ENCODE measurements at regions not wholly inside any gene's neighbourhood (a gene's known extent, or its start where the extent isn't known, plus 50 kb on each side); places are given as distances from the start of the nearest gene placed in this dataset.

- Mint-ChIP-seq H3K27ac (no peak overlapping the region), H3K4me3 (no peak overlapping the region), H3K4me1 (ENCODE audit: low read depth) (no peaks in the 10 kb centered on the region), H3K9me3 (ENCODE audit: insufficient read depth) (no peaks in the 10 kb centered on the region), H3K27me3 (ENCODE audit: low read depth) (no peaks in the 10 kb centered on the region), H3K36me3 (ENCODE audit: low read depth) (no peaks in the 10 kb centered on the region)
- ChIA-PET CTCF (no interaction called here), POLR2A (no interaction called here)
- DNase-seq (no peak), ATAC-seq (no peak)
Measured at GRCh38 chr6:114735025-114735735, 392.4 kb upstream of the HS3ST5 start.

- Mint-ChIP-seq H3K27ac (no peak overlapping the region), H3K4me1 (ENCODE audit: low read depth) (no peaks in the 10 kb centered on the region), H3K9me3 (ENCODE audit: insufficient read depth) (no peaks in the 10 kb centered on the region), H3K27me3 (ENCODE audit: low read depth) (no peaks in the 10 kb centered on the region), H3K4me3 (no peak overlapping the region), H3K36me3 (ENCODE audit: low read depth) (no peaks in the 10 kb centered on the region)
- ChIA-PET CTCF (no interaction called here), POLR2A (no interaction called here)
- ATAC-seq = no peak
- DNase-seq = no peak
Measured at GRCh38 chr6:114733596-114733995, 390.8 kb upstream of the HS3ST5 start.

GRCh38 chr6:114718716-114719270 lies 376.0 kb upstream of the HS3ST5 start:
- CTCF ChIA-PET = no interaction called here
- Mint-ChIP-seq H3K27ac (no peak overlapping the region), H3K9me3 (ENCODE audit: insufficient read depth) (peaks cover 3% of the 10 kb centered on the region), H3K36me3 (ENCODE audit: low read depth) (no peaks in the 10 kb centered on the region), H3K4me1 (ENCODE audit: low read depth) (no peaks in the 10 kb centered on the region), H3K4me3 (no peak overlapping the region), H3K27me3 (ENCODE audit: low read depth) (no peaks in the 10 kb centered on the region)
- DNase-seq (no peak), ATAC-seq (no peak)
- POLR2A ChIA-PET = no interaction called here

- Mint-ChIP-seq H3K36me3 (ENCODE audit: low read depth) (no peaks in the 10 kb centered on the region), H3K4me3 (no peak overlapping the region), H3K4me1 (ENCODE audit: low read depth) (no peaks in the 10 kb centered on the region), H3K9me3 (ENCODE audit: insufficient read depth) (peaks cover 3% of the 10 kb centered on the region), H3K27ac (no peak overlapping the region), H3K27me3 (ENCODE audit: low read depth) (no peaks in the 10 kb centered on the region)
- DNase-seq = no peak
- ATAC-seq = no peak
- POLR2A ChIA-PET = no interaction called here
- CTCF ChIA-PET = no interaction called here
Measured at GRCh38 chr6:114718186-114718585, 375.4 kb upstream of the HS3ST5 start.

GRCh38 chr6:114714836-114715507 lies 372.1 kb upstream of the HS3ST5 start:
- H3K9me3 Mint-ChIP-seq (ENCODE audit: insufficient read depth) = peaks cover 3% of the 10 kb centered on the region
- CTCF ChIA-PET = no interaction called here

GRCh38 chr6:114713690-114714089 lies 370.9 kb upstream of the HS3ST5 start:
- H3K36me3 Mint-ChIP-seq (ENCODE audit: low read depth) = no peaks in the 10 kb centered on the region
- ChIA-PET POLR2A (no interaction called here), CTCF (no interaction called here)
- DNase-seq (no peak), ATAC-seq (no peak)
- no peak overlapping the region for H3K4me3 Mint-ChIP-seq
- peaks cover 3% of the 10 kb centered on the region for H3K9me3 Mint-ChIP-seq (ENCODE audit: insufficient read depth)
- H3K4me1 Mint-ChIP-seq (ENCODE audit: low read depth) = no peaks in the 10 kb centered on the region
- H3K27me3 Mint-ChIP-seq (ENCODE audit: low read depth) = no peaks in the 10 kb centered on the region
- no peak overlapping the region for H3K27ac Mint-ChIP-seq

More at GRCh38 chr6:114714836-114715507, 372.1 kb upstream of the HS3ST5 start:
- no peak for DNase-seq
- Mint-ChIP-seq H3K27me3 (ENCODE audit: low read depth) (no peaks in the 10 kb centered on the region), H3K4me1 (ENCODE audit: low read depth) (no peaks in the 10 kb centered on the region), H3K36me3 (ENCODE audit: low read depth) (no peaks in the 10 kb centered on the region), H3K27ac (no peak overlapping the region), H3K4me3 (no peak overlapping the region)
- no peak for ATAC-seq
- POLR2A ChIA-PET = no interaction called here

GRCh38 chr6:114712129-114712662 lies 369.4 kb upstream of the HS3ST5 start:
- DNase-seq (no peak), ATAC-seq (no peak)
- ChIA-PET POLR2A (no interaction called here), CTCF (no interaction called here)
- H3K4me3 Mint-ChIP-seq = no peak overlapping the region
- no peaks in the 10 kb centered on the region for H3K9me3 Mint-ChIP-seq (ENCODE audit: insufficient read depth)
- no peak overlapping the region for H3K27ac Mint-ChIP-seq
- H3K27me3 Mint-ChIP-seq (ENCODE audit: low read depth) = no peaks in the 10 kb centered on the region
- no peaks in the 10 kb centered on the region for H3K36me3 Mint-ChIP-seq (ENCODE audit: low read depth)
- H3K4me1 Mint-ChIP-seq (ENCODE audit: low read depth) = no peaks in the 10 kb centered on the region

- ChIA-PET CTCF (no interaction called here), POLR2A (no interaction called here)
- ATAC-seq (no peak), DNase-seq (no peak)
- H3K27ac Mint-ChIP-seq = no peak overlapping the region
- no peaks in the 10 kb centered on the region for H3K36me3 Mint-ChIP-seq (ENCODE audit: low read depth)
- H3K4me3 Mint-ChIP-seq = no peak overlapping the region
- no peaks in the 10 kb centered on the region for H3K27me3 Mint-ChIP-seq (ENCODE audit: low read depth)
- no peaks in the 10 kb centered on the region for H3K4me1 Mint-ChIP-seq (ENCODE audit: low read depth)
- peaks cover 3% of the 10 kb centered on the region for H3K9me3 Mint-ChIP-seq (ENCODE audit: insufficient read depth)
Measured at GRCh38 chr6:114707081-114707620, 364.3 kb upstream of the HS3ST5 start.

GRCh38 chr6:114690625-114691024 lies 347.8 kb upstream of the HS3ST5 start:
- Mint-ChIP-seq H3K9me3 (ENCODE audit: insufficient read depth) (no peaks in the 10 kb centered on the region), H3K4me1 (ENCODE audit: low read depth) (no peaks in the 10 kb centered on the region), H3K27ac (no peak overlapping the region), H3K4me3 (no peak overlapping the region), H3K27me3 (ENCODE audit: low read depth) (no peaks in the 10 kb centered on the region), H3K36me3 (ENCODE audit: low read depth) (no peaks in the 10 kb centered on the region)
- POLR2A ChIA-PET = no interaction called here
- ATAC-seq = no peak
- no peak for DNase-seq
- CTCF ChIA-PET = no interaction called here

- H3K27me3 Mint-ChIP-seq (ENCODE audit: low read depth) = no peaks in the 10 kb centered on the region
- no peak overlapping the region for H3K4me3 Mint-ChIP-seq
- DNase-seq (no peak), ATAC-seq (no peak)
- H3K27ac Mint-ChIP-seq = no peak overlapping the region
- no peaks in the 10 kb centered on the region for H3K36me3 Mint-ChIP-seq (ENCODE audit: low read depth)
- ChIA-PET POLR2A (no interaction called here), CTCF (no interaction called here)
- peaks cover 14% of the 10 kb centered on the region for H3K9me3 Mint-ChIP-seq (ENCODE audit: insufficient read depth)
- no peaks in the 10 kb centered on the region for H3K4me1 Mint-ChIP-seq (ENCODE audit: low read depth)
Measured at GRCh38 chr6:114659513-114659912, 316.7 kb upstream of the HS3ST5 start.

- H3K4me1 Mint-ChIP-seq (ENCODE audit: low read depth) = no peaks in the 10 kb centered on the region
- ChIA-PET CTCF (no interaction called here), POLR2A (no interaction called here)
- H3K27me3 Mint-ChIP-seq (ENCODE audit: low read depth) = no peaks in the 10 kb centered on the region
- peaks cover 5% of the 10 kb centered on the region for H3K9me3 Mint-ChIP-seq (ENCODE audit: insufficient read depth)
- no peak overlapping the region for H3K4me3 Mint-ChIP-seq
- DNase-seq = no peak
- H3K27ac Mint-ChIP-seq = no peak overlapping the region
- ATAC-seq = no peak
- H3K36me3 Mint-ChIP-seq (ENCODE audit: low read depth) = no peaks in the 10 kb centered on the region
Measured at GRCh38 chr6:114651611-114652010, 308.8 kb upstream of the HS3ST5 start.

GRCh38 chr6:114650891-114651290 lies 308.1 kb upstream of the HS3ST5 start:
- Mint-ChIP-seq H3K36me3 (ENCODE audit: low read depth) (no peaks in the 10 kb centered on the region), H3K4me3 (no peak overlapping the region), H3K4me1 (ENCODE audit: low read depth) (no peaks in the 10 kb centered on the region), H3K9me3 (ENCODE audit: insufficient read depth) (peaks cover 5% of the 10 kb centered on the region), H3K27ac (no peak overlapping the region), H3K27me3 (ENCODE audit: low read depth) (no peaks in the 10 kb centered on the region)
- POLR2A ChIA-PET = no interaction called here
- DNase-seq (no peak), ATAC-seq (no peak)
- CTCF ChIA-PET = no interaction called here

Measured in activated CD8-positive, alpha-beta T cell treated with anti-CD3 and anti-CD28 coated beads, Interleukin-2, amount 10 ng/mL, durations not matched to agents 7 days and 5 days (primary cell).